GM21737 (cell line): ENCODE measurements at regions not wholly inside any gene's neighbourhood (a gene's known extent, or its start where the extent isn't known, plus 50 kb on each side); places are given as distances from the start of the nearest gene placed in this dataset.

Experiments used
- ATAC-seq: cut with Tn5 transposase; IDR thresholded peaks from one replicate; pipeline ENCODE4 v1.9.1; 2021; ENCODE audit warnings: mild to moderate bottlenecking, moderate library complexity; ENCODE audit not compliant: unreplicated experiment

- ATAC-seq = no peak
Observed at GRCh38 chr3:194738254-194739093, 52.8 kb downstream of the FAM43A start.

DNA sequence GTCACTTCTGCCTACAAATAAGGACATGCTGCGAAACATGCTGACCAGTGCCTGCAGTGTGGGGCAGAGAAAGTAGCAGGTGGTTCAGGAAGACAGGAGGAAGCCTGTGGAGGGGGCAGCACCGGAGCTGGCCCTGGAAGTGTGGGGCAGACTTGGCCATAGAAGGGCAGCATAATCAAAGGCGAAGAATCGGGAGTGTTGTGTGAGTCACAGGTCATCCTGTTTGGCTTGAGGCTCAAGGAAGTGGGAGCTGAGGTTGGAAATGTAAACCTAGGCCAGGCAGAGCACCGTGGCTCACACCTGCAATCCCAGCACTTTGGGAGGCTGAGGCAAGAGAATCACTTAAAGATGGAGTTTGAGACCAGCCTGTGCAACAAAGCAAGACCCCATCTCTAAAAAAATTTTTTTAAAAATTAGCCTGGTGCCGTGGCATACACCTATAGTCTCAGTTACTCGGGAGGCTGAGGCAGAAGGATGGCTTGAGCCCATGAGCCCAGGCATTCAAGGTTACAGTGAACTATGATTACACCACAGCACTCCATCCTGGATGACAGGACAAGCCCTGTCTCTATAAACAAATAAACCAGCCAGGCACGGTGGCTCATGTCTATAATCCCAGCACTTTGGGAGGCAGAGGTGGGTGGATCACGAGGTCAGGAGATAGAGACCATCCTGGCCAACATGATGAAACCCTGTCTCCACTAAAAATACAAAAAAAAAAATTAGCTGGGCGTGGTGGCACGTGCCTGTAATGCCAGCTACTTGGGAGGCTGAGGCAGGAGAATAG is 54.0 kb downstream of the FAM43A start:
- ATAC-seq = no peak

- no peak for ATAC-seq
Observed at GRCh38 chr3:194740859-194741491, 55.3 kb downstream of the FAM43A start.

GRCh38 chr3:194741916-194742315 is 56.2 kb downstream of the FAM43A start:
- no peak for ATAC-seq

DNA sequence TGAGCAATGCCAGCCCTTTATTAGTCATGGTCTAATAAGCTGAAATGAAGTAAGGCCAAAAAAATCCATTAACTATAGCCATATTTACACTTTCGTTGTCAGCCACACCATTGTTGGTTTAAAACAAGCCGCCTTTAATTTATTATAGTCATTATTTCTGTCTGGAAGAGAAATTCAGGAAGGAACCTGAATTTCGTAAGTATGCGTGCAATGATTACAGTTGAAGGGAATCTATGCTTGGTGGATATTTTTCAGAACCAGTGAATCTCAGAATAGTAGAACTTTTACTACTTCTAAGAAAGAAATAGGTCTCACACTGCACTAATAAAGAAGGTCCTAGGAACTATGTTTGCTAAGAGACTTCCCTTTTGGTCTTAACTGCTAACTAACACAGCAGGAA is 59.1 kb downstream of the FAM43A start:
- ATAC-seq = no peak

- ATAC-seq = no peak
Observed at GRCh38 chr3:194745422-194746184, 59.9 kb downstream of the FAM43A start.

GRCh38 chr3:194748225-194748624 is 62.5 kb downstream of the FAM43A start:
- ATAC-seq = no peak

DNA sequence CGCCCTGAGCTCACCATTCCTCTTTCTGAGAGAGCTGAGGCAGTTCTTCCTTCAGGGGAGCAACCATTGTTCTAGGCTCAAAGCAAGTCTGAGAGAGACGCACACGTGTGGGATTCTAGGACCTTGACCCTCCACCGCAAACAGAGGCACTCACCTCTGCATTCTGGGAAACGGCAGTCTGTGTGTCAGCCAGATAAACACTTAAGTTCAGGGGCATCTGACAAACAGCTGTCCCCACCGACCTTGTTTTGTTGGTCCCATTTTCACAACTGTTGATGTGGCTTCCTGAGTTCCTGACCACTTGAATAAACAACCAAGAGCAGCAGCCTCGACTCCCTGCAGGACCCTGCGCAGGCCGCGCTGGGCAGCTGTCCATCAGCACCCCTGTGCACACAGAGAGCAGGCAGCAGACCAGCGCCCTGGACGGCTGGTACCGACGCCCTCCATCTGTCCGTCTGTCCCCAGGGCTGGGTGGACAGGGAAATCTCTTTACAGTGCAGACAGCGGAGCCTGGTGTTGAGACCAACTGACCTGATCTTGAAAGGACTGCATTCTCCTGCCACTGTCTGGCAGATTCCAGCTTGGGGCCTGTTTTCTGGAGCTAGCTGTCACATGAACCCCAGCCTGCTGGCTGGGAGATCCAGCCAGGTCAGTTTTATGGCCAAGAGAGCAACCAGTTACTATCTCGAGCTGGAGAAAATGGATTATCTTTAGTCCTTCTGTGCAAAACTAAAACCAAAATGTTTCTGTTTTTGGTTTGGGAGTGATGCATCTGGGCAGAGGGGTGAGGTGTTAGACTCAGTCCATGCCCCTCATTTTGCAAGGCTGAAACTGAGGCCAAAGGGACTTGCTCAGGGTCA is 64.2 kb downstream of the FAM43A start:
- no peak for ATAC-seq

DNA sequence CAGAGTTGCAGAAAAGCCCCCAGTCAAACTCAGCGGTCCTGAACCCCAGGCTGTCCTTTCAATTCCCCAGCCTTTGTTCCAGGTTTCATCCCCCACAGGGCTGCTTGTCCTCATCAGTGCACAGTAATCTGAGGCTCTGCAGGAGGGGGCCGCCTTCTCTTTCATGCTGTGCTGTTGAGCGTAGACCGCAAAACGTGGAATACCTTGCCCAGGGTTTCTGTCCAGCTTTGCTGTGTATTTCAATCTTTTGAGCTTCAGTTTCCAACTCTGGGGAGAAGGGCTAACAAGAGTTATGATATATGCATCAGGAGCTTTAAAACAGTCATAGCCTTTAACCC is 64.8 kb downstream of the FAM43A start:
- no peak for ATAC-seq

DNA sequence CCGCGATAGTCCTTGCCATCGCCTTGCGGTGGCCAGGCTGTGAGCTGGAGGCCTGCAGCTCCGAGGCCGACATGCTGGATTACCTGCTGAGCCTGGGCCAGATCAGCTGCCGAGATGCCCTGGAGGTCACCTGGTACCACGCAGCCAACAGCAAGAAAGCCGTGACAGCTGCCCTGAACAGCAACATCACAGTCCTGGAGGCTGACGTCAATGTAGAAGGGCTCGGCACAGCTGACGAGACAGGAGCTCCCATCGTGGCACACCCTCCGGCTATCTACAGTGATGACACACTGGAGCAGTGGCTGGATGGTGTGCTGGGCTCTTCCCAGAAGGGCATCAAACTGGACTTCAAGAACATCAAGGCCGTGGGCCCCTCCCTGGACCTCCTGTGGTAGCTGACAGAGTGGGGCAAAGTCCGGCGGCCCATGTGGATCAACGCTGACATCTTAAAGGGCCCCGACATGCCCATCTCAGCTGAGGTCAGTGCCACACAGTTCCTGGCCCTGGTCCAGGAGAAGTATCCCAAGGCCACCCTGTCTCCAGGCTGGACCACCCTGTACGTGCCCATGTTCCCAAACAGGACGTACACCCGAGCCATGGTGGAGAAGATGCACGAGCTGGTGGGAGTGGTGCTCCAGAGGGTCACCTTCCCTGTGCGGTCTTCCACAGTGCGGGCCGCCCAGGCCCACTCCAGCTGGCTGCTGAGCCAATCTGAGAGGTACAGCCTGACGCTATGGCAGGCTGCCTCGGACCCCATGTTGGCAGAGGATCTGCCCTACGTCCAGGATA is 70.2 kb downstream of the FAM43A start:
- no peak for ATAC-seq

GRCh38 chr3:194756460-194756779 is 70.7 kb downstream of the FAM43A start:
- ATAC-seq = no peak

DNA sequence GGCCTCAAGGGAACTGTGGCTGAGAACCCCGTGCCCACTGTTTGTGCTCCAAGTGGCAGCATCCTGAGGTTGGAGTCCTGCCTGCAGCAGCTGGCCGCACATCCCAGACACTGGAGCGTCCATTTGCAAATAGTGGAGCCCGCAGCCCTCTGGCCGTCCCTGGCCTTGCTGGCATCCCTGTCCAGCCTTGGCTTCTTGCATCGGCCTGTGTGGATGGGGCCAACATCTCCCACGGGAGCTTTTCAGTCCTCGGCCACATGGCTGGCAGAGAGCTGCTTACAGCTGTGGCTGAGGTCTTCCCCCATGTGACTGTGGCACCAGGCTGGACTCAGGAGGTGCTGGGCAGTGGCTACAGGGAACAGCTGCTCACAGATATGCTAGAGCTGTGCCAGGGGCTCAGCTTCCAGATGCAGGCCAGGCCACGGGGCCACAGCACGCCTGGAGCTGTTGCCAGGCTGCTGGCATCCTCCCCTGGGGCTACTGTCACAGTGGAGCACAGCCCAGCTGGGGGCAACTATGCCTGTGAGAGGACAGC is 71.2 kb downstream of the FAM43A start:
- ATAC-seq = no peak

- ATAC-seq = no peak
Observed at GRCh38 chr3:194757647-194758061, 72.0 kb downstream of the FAM43A start.

- no peak for ATAC-seq
Observed at GRCh38 chr3:194758716-194759115, 73.0 kb downstream of the FAM43A start.

DNA sequence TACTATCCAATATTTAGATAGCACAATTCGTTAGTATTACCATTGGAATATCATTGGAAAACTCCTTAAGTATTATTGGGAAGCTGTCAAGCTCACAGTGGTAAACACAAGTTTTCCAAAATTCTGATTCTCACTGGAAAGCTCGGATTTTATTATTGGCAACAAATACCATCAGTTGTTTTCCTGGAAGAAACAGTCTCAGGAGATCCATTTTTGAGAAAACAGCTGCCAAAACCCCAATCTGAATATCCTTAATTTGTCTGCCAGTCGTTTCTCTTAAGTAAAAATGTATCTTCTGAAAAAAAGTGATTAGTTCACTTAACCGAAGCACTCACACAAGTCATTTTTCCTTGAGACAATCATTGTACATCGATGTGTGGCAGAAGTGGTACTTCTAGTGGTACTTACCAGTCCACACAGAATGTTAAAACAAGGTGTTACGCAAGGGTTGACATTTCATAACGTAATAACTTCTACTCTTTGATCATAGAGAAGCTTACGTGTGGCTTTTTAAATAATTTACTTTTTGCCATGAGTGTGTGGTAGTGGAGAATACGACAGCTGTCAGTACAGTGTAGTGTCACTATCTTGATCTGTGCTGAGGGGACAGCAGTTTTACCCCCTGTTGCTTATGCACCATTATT is 74.9 kb downstream of the FAM43A start:
- ATAC-seq = no peak

GRCh38 chr3:194761384-194761783 is 75.7 kb downstream of the FAM43A start:
- no peak for ATAC-seq

DNA sequence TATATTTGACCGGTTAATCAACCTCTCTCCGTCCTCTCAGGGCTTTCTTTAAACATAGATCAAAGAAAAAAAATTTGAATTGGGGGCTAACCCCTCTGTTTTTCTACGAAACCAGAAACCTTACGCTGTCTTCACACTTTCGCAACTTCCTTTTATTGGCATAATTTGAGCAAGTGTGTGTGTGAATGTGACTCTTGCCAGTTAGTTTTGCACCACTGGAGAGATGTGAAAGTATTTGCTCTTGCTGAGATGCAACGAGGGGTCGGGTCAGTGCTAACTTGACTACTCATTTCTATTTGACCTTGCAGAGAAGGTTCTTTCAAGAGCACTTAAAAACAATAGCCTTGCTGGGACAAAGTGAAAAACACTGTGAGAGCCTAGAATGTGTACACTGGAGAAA is 81.2 kb downstream of the FAM43A start:
- no peak for ATAC-seq

DNA sequence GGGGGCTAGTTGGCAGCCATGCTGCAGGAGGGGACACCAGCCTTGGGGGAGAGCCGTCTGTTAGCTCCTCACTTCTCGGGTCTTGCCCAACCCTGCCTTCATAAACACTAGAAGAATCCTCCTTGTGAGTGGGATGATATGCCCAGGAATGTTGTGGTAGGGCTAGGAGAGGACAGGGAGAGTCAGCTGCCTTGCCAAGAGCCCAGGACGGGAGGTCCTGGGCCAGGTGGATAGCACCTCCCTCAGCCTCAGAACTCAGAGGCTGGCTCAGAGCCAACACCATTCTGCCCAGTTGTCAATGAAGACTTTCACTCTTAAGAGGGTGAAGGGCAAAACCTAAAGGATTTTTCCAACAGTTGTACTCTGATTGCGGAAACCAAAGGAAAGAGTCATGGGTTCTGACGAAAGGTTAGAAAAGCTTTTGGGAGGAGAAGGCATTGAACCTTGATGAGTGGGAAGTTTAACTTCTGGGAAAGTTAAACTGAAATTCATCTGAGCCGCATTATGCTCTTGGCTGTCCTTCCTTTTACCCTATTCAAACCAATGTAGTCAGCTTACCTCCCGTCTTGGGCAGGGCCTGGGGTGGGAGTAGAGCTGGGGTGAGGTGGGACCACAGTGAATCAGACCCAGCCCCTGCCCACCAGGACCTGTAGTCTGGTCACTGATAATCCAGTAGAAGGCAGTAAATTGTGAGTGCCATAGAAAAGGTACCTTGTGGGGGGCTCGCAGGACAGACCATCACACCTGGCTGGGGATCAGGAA is 81.9 kb downstream of the FAM43A start:
- no peak for ATAC-seq
